Immature natural killer cell (primary cell): ENCODE measurements at regions not wholly inside any gene's neighbourhood (a gene's known extent, or its start where the extent isn't known, plus 50 kb on each side); places are given as distances from the start of the nearest gene placed in this dataset.

ENCODE experiments used
- DNase-seq, 3 donors: peaks; one replicate each; pipeline ENCODE4 v3.0.0; 2022; ENCODE audit warnings: mixed read lengths in 1 of 3
- H3K27ac Mint-ChIP-seq, 6 donors: one replicate each; pipeline ENCODE4 v1.8.0; 2020; ENCODE audit warnings: mixed read lengths in 6 of 6, mild to moderate bottlenecking in 5 of 6, inconsistent platforms in 4 of 6, moderate library complexity in 3 of 6
- H3K27me3 Mint-ChIP-seq, 3 donors: one replicate each; pipeline ENCODE4 v1.8.0; 2020 to 2021; ENCODE audit warnings: low read depth in 3 of 3, mild to moderate bottlenecking in 3 of 3, mixed read lengths in 3 of 3, moderate library complexity in 3 of 3, inconsistent platforms in 1 of 3
- H3K36me3 Mint-ChIP-seq, 3 donors: one replicate each; pipeline ENCODE4 v1.8.0; 2020; ENCODE audit warnings: mixed read lengths in 3 of 3, inconsistent platforms in 2 of 3, mild to moderate bottlenecking in 2 of 3
- H3K4me1 Mint-ChIP-seq, 2 donors: one replicate each; pipeline ENCODE4 v1.8.0; 2020; ENCODE audit warnings: inconsistent platforms in 2 of 2, mild to moderate bottlenecking in 2 of 2, mixed read lengths in 2 of 2, moderate library complexity in 1 of 2
- H3K4me3 Mint-ChIP-seq, 5 donors: one replicate each; pipeline ENCODE4 v1.8.0; 2020; ENCODE audit warnings: mild to moderate bottlenecking in 5 of 5, mixed read lengths in 5 of 5, inconsistent platforms in 3 of 5, moderate library complexity in 3 of 5
- H3K9me3 Mint-ChIP-seq, 6 donors: one replicate each; pipeline ENCODE4 v1.8.0; 2020; ENCODE audit warnings: mild to moderate bottlenecking in 6 of 6, mixed read lengths in 6 of 6, inconsistent platforms in 4 of 6, moderate library complexity in 3 of 6

GRCh38 chr3:182294696-182295095 is 498.6 kb upstream of the ATP11B start:
- Mint-ChIP-seq H3K4me3 (no peak overlapping the region), H3K27ac (no peak overlapping the region), H3K27me3 (peaks cover 0 to 2% (median 2%) of the 10 kb centered on the region in 3 donors), H3K36me3 (no peaks in the 10 kb centered on the region), H3K4me1 (no peaks in the 10 kb centered on the region), H3K9me3 (peaks cover 0 to 22% (median 6%) of the 10 kb centered on the region in 6 donors)
- no peak for DNase-seq

GRCh38 chr3:182300266-182300665 is 493.0 kb upstream of the ATP11B start:
- Mint-ChIP-seq H3K4me1 (no peaks in the 10 kb centered on the region), H3K27me3 (peaks cover 0 to 3% (median 1%) of the 10 kb centered on the region in 3 donors), H3K4me3 (no peak overlapping the region), H3K36me3 (no peaks in the 10 kb centered on the region), H3K9me3 (peaks cover 3 to 19% (median 6%) of the 10 kb centered on the region in 6 donors), H3K27ac (no peak overlapping the region)
- DNase-seq, result no peak

- DNase-seq, result no peak
- peaks cover 0 to 3% (median 1%) of the 10 kb centered on the region in 3 donors for H3K27me3 Mint-ChIP-seq
- no peaks in the 10 kb centered on the region for H3K36me3 Mint-ChIP-seq
- H3K9me3 Mint-ChIP-seq, result peaks cover 3 to 15% (median 5%) of the 10 kb centered on the region in 6 donors
- no peak overlapping the region for H3K4me3 Mint-ChIP-seq
- no peak overlapping the region for H3K27ac Mint-ChIP-seq
- H3K4me1 Mint-ChIP-seq, result no peaks in the 10 kb centered on the region
Measured at GRCh38 chr3:182303169-182303568, 490.1 kb upstream of the ATP11B start.

- Mint-ChIP-seq H3K27me3 (peaks cover 0 to 3% (median 1%) of the 10 kb centered on the region in 3 donors), H3K36me3 (no peaks in the 10 kb centered on the region), H3K4me1 (no peaks in the 10 kb centered on the region), H3K27ac (no peak overlapping the region), H3K4me3 (no peak overlapping the region), H3K9me3 (peaks cover 0 to 5% (median 3%) of the 10 kb centered on the region in 6 donors)
- DNase-seq, result no peak
Measured at GRCh38 chr3:182305881-182306665, 487.2 kb upstream of the ATP11B start.

- Mint-ChIP-seq H3K4me3 (no peak overlapping the region), H3K36me3 (no peaks in the 10 kb centered on the region), H3K27me3 (peaks cover 0 to 2% (median 1%) of the 10 kb centered on the region in 3 donors), H3K27ac (no peak overlapping the region), H3K4me1 (no peaks in the 10 kb centered on the region), H3K9me3 (peaks cover 0 to 12% (median 3%) of the 10 kb centered on the region in 6 donors)
- no peak for DNase-seq
Measured at GRCh38 chr3:182308328-182308727, 485.0 kb upstream of the ATP11B start.

- Mint-ChIP-seq H3K36me3 (no peaks in the 10 kb centered on the region), H3K4me1 (no peaks in the 10 kb centered on the region), H3K27ac (no peak overlapping the region), H3K27me3 (peaks cover 0 to 2% (median 1%) of the 10 kb centered on the region in 3 donors), H3K9me3 (peaks cover 0 to 14% (median 5%) of the 10 kb centered on the region in 6 donors), H3K4me3 (no peak overlapping the region)
- no peak for DNase-seq
Measured at GRCh38 chr3:182309120-182309519, 484.2 kb upstream of the ATP11B start.

GRCh38 chr3:182315313-182315712 is 478.0 kb upstream of the ATP11B start:
- no peaks in the 10 kb centered on the region for H3K36me3 Mint-ChIP-seq
- no peak overlapping the region for H3K27ac Mint-ChIP-seq

GRCh38 chr3:182323126-182323700 is 470.1 kb upstream of the ATP11B start:
- Mint-ChIP-seq H3K27ac (no peak overlapping the region), H3K27me3 (peaks cover 0 to 2% (median 0%) of the 10 kb centered on the region in 3 donors), H3K4me3 (no peak overlapping the region), H3K9me3 (peaks cover 7 to 24% (median 22%) of the 10 kb centered on the region in 6 donors), H3K4me1 (no peaks in the 10 kb centered on the region), H3K36me3 (no peaks in the 10 kb centered on the region)
- DNase-seq, result no peak

More at GRCh38 chr3:182315313-182315712, 478.0 kb upstream of the ATP11B start:
- DNase-seq, result no peak
- Mint-ChIP-seq H3K4me1 (no peaks in the 10 kb centered on the region), H3K27me3 (peaks cover 0 to 2% (median 0%) of the 10 kb centered on the region in 3 donors), H3K9me3 (peaks cover 5 to 33% (median 25%) of the 10 kb centered on the region in 6 donors), H3K4me3 (no peak overlapping the region)

- H3K9me3 Mint-ChIP-seq, result peaks cover 7 to 18% (median 17%) of the 10 kb centered on the region in 6 donors
- no peaks in the 10 kb centered on the region for H3K36me3 Mint-ChIP-seq
- no peak overlapping the region for H3K27ac Mint-ChIP-seq
- peaks cover 0 to 2% (median 0%) of the 10 kb centered on the region in 3 donors for H3K27me3 Mint-ChIP-seq
- no peak for DNase-seq
- no peaks in the 10 kb centered on the region for H3K4me1 Mint-ChIP-seq
- H3K4me3 Mint-ChIP-seq, result no peak overlapping the region
Measured at GRCh38 chr3:182323898-182324297, 469.4 kb upstream of the ATP11B start.

- H3K36me3 Mint-ChIP-seq, result no peaks in the 10 kb centered on the region
- DNase-seq, result no peak
- no peaks in the 10 kb centered on the region for H3K4me1 Mint-ChIP-seq
- no peak overlapping the region for H3K4me3 Mint-ChIP-seq
- peaks cover 2 to 6% (median 4%) of the 10 kb centered on the region in 6 donors for H3K9me3 Mint-ChIP-seq
- no peak overlapping the region for H3K27ac Mint-ChIP-seq
- peaks cover 0 to 2% (median 0%) of the 10 kb centered on the region in 3 donors for H3K27me3 Mint-ChIP-seq
Measured at GRCh38 chr3:182325213-182325950, 467.9 kb upstream of the ATP11B start.

GRCh38 chr3:182327196-182327681 is 466.1 kb upstream of the ATP11B start:
- no peak overlapping the region for H3K27ac Mint-ChIP-seq
- H3K9me3 Mint-ChIP-seq, result peaks cover 2 to 9% (median 4%) of the 10 kb centered on the region in 6 donors

GRCh38 chr3:182330646-182331045 is 462.7 kb upstream of the ATP11B start:
- DNase-seq, result no peak
- peaks cover 0 to 3% (median 2%) of the 10 kb centered on the region in 3 donors for H3K27me3 Mint-ChIP-seq
- H3K36me3 Mint-ChIP-seq, result no peaks in the 10 kb centered on the region
- no peak overlapping the region for H3K4me3 Mint-ChIP-seq
- H3K9me3 Mint-ChIP-seq, result peaks cover 4 to 24% (median 10%) of the 10 kb centered on the region in 6 donors
- H3K27ac Mint-ChIP-seq, result no peak overlapping the region
- no peaks in the 10 kb centered on the region for H3K4me1 Mint-ChIP-seq

More at GRCh38 chr3:182327196-182327681, 466.1 kb upstream of the ATP11B start:
- Mint-ChIP-seq H3K27me3 (peaks cover 0 to 2% (median 0%) of the 10 kb centered on the region in 3 donors), H3K36me3 (no peaks in the 10 kb centered on the region), H3K4me3 (no peak overlapping the region), H3K4me1 (no peaks in the 10 kb centered on the region)
- no peak for DNase-seq

GRCh38 chr3:182331341-182331740 is 462.0 kb upstream of the ATP11B start:
- Mint-ChIP-seq H3K4me1 (no peaks in the 10 kb centered on the region), H3K27me3 (peaks cover 0 to 3% (median 2%) of the 10 kb centered on the region in 3 donors), H3K36me3 (no peaks in the 10 kb centered on the region), H3K27ac (no peak overlapping the region), H3K4me3 (no peak overlapping the region), H3K9me3 (peaks cover 4 to 24% (median 11%) of the 10 kb centered on the region in 6 donors)
- DNase-seq, result no peak
